Midbrain (tissue), 1 donor: ENCODE measurements at regions not wholly inside any gene's neighbourhood (a gene's known extent, or its start where the extent isn't known, plus 50 kb on each side); places are given as distances from the start of the nearest gene placed in this dataset.

Experiments used
- DNase-seq: peaks from one replicate; lab custom pipeline; 2025; lab: John Stamatoyannopoulos, UW

- DNase-seq: no peak
Measured at GRCh38 chr16:66137853-66138252, 228.6 kb upstream of the CDH5 start.

GRCh38 chr16:66136841-66137240 lies 229.7 kb upstream of the CDH5 start:
- no peak for DNase-seq

DNA sequence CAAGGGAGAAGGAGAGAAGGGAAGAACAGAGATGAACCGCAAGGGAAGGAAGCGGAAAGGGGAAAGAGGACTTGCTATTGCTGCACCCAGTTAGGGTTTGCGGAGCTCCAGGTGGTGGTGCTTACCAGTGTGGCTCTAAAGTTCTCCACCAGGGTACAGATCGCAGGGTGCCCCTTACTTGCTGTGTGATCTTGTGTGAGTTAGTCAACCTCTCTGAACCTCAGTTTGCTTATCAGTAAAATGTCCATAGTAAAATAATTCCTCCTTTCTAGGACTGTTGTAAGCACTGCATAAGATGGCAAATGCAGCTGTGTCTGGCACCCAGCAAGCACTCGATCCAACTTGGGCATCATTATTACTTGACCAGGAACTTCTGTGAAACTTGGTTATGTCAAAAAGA lies 230.7 kb upstream of the CDH5 start:
- no peak for DNase-seq

GRCh38 chr16:66135421-66135831 lies 231.1 kb upstream of the CDH5 start:
- DNase-seq: no peak

DNA sequence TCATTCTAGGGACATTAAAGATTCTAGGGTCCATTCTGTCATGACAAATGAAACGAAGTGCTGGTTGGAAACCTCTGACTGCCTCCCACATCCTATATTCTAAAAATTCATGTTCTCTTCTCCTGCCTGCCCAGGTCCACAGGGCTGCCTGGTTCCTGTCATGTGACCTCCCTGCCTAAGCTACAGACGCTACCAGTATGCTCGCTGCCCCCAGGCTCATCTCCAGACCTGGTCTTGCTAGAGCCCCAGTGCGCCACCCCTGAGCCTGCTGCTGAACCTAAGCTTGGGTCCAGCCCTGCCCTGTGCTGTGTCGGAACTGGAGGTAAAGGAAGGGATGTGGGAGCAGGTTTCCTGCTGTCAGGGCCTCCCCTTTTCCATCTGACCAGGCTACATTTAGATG lies 231.6 kb upstream of the CDH5 start:
- no peak for DNase-seq

GRCh38 chr16:66133643-66134338 lies 232.7 kb upstream of the CDH5 start:
- DNase-seq: no peak

GRCh38 chr16:66131895-66132294 lies 234.6 kb upstream of the CDH5 start:
- DNase-seq: no peak

GRCh38 chr16:66131156-66131807 lies 235.2 kb upstream of the CDH5 start:
- no peak for DNase-seq

DNA sequence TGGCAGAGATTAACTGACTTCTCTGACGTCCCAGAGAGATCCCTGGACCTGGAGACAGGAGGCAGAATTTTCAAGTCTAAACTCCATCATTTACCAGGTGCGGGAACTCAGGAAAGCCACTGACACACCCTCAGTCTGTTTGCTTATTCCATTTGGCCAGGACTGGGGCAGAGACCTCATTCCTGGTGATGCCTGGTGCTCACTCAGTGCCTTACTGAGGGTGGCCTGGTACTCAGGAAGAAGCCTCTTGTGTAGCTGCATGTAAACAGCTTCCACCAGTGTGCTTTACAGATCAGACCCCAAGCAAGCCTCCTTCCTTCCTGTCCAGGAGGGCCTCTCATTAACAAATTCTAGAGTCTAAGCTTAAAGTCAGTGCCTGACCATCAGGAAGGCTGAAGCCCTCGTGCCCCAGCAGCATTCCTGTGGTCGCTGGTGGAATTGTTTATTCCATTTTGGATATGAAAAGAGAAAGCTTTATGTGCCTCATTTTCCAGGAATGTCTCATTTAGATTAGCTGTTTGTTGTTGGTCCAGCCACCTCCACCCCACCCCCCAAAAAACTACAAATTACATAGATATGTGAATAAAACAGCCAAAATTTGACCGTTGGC lies 236.1 kb upstream of the CDH5 start:
- no peak for DNase-seq

DNA sequence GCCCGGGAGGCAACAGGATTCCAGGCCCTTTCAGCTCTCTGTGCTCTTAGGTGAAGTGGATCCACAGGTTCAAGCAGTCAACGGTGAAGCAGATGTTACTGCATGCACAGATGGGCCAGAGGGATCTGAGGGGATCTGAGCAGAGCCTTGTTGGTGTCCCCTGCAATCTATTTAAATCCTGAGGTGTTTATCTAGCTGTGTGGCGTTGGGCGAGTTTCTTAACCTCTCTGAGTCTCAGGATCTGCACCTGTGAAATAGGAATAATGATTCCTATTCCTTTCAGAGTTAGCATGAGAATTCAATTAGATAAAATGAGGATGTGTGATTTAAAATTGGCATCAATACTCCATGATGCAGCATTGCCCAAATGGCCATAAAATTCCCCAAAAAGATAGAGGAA lies 237.3 kb upstream of the CDH5 start:
- no peak for DNase-seq

- DNase-seq: no peak
Measured at GRCh38 chr16:66128371-66128770, 238.1 kb upstream of the CDH5 start.

GRCh38 chr16:66127459-66128370 lies 238.8 kb upstream of the CDH5 start:
- no peak for DNase-seq

DNA sequence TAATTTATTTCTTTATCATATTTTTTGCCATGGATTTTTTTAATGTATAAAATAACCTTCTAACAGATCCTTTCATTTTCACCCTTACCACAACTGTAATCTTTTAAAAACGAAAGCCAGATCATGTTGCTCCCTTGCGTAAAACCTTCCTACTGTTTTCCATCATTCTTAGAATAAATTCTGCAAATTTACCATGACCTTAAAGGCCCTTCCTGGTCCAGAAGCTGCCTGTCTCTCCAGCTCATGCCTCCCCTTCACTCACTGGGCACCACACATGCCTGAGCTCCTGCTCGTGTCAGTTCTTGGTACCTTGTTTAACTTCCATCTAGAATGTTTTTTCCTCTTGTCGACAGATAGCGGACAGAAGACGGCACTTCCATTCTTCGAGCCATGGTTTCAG lies 245.0 kb upstream of the CDH5 start:
- no peak for DNase-seq

GRCh38 chr16:66120656-66121055 lies 245.8 kb upstream of the CDH5 start:
- no peak for DNase-seq

DNA sequence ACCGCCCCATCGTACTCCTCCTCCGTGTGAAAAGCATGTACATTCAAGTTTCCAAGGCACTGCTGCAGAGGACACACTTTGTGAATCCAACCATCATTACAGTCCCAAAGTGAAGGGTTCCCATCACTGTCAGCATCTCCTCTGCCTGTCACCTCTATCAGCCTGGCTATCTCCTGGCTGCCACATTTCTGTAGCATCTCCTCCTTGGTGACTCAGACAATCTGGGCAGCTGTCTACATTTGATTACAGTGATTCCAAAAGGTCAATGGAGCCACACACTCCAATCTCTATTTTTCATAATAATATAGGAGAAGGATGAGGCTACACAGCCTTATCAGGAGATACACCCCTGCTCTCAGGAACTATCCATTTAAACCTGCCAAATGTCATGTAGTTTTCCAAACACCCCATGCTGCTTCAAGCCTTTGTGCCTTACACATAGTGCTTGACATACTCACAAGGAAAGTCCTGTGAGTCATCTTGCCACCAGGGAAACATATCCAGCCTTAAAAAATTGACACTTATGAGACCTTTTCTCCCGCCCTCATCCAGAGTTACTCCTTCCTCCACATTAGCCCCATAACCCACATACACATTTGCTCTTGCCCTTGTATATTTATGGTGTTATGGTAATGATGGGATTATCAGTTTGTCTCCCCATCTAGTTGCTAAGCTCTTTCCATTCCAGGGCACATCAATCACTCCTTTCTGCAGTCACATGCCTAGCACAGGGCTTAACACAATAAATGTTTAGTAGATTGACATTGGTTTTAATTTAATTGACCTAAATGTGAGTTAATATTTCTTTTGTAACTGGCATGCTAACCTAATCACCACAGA lies 250.1 kb upstream of the CDH5 start:
- no peak for DNase-seq

GRCh38 chr16:66115373-66115772 lies 251.1 kb upstream of the CDH5 start:
- DNase-seq: no peak

GRCh38 chr16:66113223-66113622 lies 253.3 kb upstream of the CDH5 start:
- DNase-seq: no peak

GRCh38 chr16:66109677-66110076 lies 256.8 kb upstream of the CDH5 start:
- DNase-seq: no peak

- no peak for DNase-seq
Measured at GRCh38 chr16:66107661-66108060, 258.8 kb upstream of the CDH5 start.

- DNase-seq: no peak
Measured at GRCh38 chr16:66103211-66103610, 263.3 kb upstream of the CDH5 start.

GRCh38 chr16:66099306-66099705 lies 267.2 kb upstream of the CDH5 start:
- no peak for DNase-seq

- no peak for DNase-seq
Measured at GRCh38 chr16:66097751-66098150, 268.7 kb upstream of the CDH5 start.
